CD4-positive, alpha-beta T cell (primary cell): ENCODE measurements at regions not wholly inside any gene's neighbourhood (a gene's known extent, or its start where the extent isn't known, plus 50 kb on each side); places are given as distances from the start of the nearest gene placed in this dataset.

Source experiments
- ATAC-seq: fragments of 200-7000 bp; cut with Tn5 transposase; one replicate; pipeline ENCODE4 v1.10.0; 2022; ENCODE audit warnings: mild to moderate bottlenecking; ENCODE audit not compliant: poor library complexity
- CTCF ChIA-PET: fragments of 350-600 bp; sonication (Branson Sonifier 250); formaldehyde crosslinking; loops from one replicate; lab custom pipeline; 2021; ENCODE audit warnings: antibody characterized with exemption, inconsistent platforms; lab: Charles Lee
- POLR2A ChIA-PET: fragments of 350-600 bp; sonication (Branson Sonifier 250); formaldehyde crosslinking; loops from one replicate; lab custom pipeline; 2021; ENCODE audit warnings: antibody characterized with exemption, inconsistent platforms; lab: Charles Lee
- DNase-seq, 14 experiments: peaks; one replicate each; pipeline ENCODE4 v3.0.0-alpha.2; 2013 to 2020; ENCODE audit warnings: mixed read lengths in 2 of 14
- H3K27ac ChIP-seq, 2 donors: one replicate each; pipeline versions ENCODE4 v1.5.1 to v1.7.0; 2013; ENCODE audit warnings: low read length in 2 of 2, low read depth in 1 of 2, mild to moderate bottlenecking in 1 of 2
- H3K27me3 ChIP-seq, 2 experiments: 1 replicate in 1 of 2; 2 replicates in 1 of 2; pipeline versions ENCODE4 v1.6.1 to v1.7.0; 2013; ENCODE audit warnings: low read length in 2 of 2, control low read depth in 1 of 2, mild to moderate bottlenecking in 1 of 2, moderate library complexity in 1 of 2; ENCODE audit not compliant: insufficient read depth in 2 of 2, control insufficient read depth in 1 of 2
- H3K36me3 ChIP-seq: one replicate; pipeline ENCODE4 v1.6.1; 2013; ENCODE audit warnings: low read length, control low read depth; ENCODE audit not compliant: insufficient read depth
- H3K4me1 ChIP-seq: one replicate; pipeline ENCODE4 v1.6.1; 2013; ENCODE audit warnings: low read length, control low read depth; ENCODE audit not compliant: insufficient read depth
- H3K4me3 ChIP-seq: one replicate; pipeline ENCODE4 v1.5.1; 2013; ENCODE audit warnings: mild to moderate bottlenecking, low read length, moderate library complexity
- H3K9me3 ChIP-seq, 2 experiments: 1 replicate in 1 of 2; 2 replicates in 1 of 2; pipeline versions ENCODE4 v1.6.1 to v1.7.0; 2013; ENCODE audit warnings: low read length in 2 of 2, mild to moderate bottlenecking in 2 of 2, control low read depth in 1 of 2, moderate library complexity in 1 of 2; ENCODE audit not compliant: control insufficient read depth in 1 of 2, insufficient read depth in 1 of 2
- H3K27ac Mint-ChIP-seq: one replicate; pipeline ENCODE4 v1.8.0; 2020; ENCODE audit warnings: mixed read lengths
- H3K27me3 Mint-ChIP-seq: one replicate; pipeline ENCODE4 v1.8.0; 2021; ENCODE audit warnings: mixed read lengths
- H3K36me3 Mint-ChIP-seq: one replicate; pipeline ENCODE4 v1.8.0; 2021; ENCODE audit warnings: low read depth, mixed read lengths
- H3K4me1 Mint-ChIP-seq: one replicate; pipeline ENCODE4 v1.8.0; 2021; ENCODE audit warnings: low read depth, mixed read lengths
- H3K4me3 Mint-ChIP-seq: one replicate; pipeline ENCODE4 v1.8.0; 2020; ENCODE audit warnings: mild to moderate bottlenecking, mixed read lengths
- H3K9me3 Mint-ChIP-seq: one replicate; pipeline ENCODE4 v1.8.0; 2020; ENCODE audit warnings: mixed read lengths
- CTCF ChIP-seq: fragments of 200-600 bp; IDR thresholded peaks from one replicate; pipeline ENCODE4 v1.8.0; 2022; ENCODE audit warnings: antibody characterized with exemption, mild to moderate bottlenecking
- intact Hi-C, 2 experiments: fragments of 100-400 bp; cut with DNase I in 1 of 2; cut with micrococcal nuclease in 1 of 2; formaldehyde crosslinking; loops; one replicate each; pipeline versions ENCODE4 v1.15.1 to v1.9.0; 2023 to 2025; cut with DNase I, micrococcal nuclease

GRCh38 chr13:81659984-81660383, 1319.1 kb upstream of the SPRY2 start:
- Mint-ChIP-seq H3K4me3 (no peak overlapping the region), H3K9me3 (peaks cover 14% of the 10 kb centered on the region), H3K27ac (no peak overlapping the region), H3K4me1 (no peaks in the 10 kb centered on the region), H3K36me3 (no peaks in the 10 kb centered on the region), H3K27me3 (no peaks in the 10 kb centered on the region)
- H3K27ac ChIP-seq, result no peak overlapping the region
- ATAC-seq (no peak), DNase-seq (no peak)
- H3K36me3 ChIP-seq, result no peaks in the 10 kb centered on the region
- no peak for TF ChIP-seq CTCF
- ChIA-PET POLR2A (no interaction called here), CTCF (no interaction called here)
- no peaks in the 10 kb centered on the region for H3K27me3 ChIP-seq
- H3K4me1 ChIP-seq, result no peaks in the 10 kb centered on the region
- H3K4me3 ChIP-seq, result no peak overlapping the region
- intact Hi-C loops, result no loop called here
- peaks cover 0 to 8% of the 10 kb centered on the region in 2 experiments for H3K9me3 ChIP-seq

- H3K27ac Mint-ChIP-seq, result no peak overlapping the region
- Histone ChIP-seq H3K36me3 (no peaks in the 10 kb centered on the region), H3K27me3 (no peaks in the 10 kb centered on the region), H3K4me1 (no peaks in the 10 kb centered on the region), H3K4me3 (no peak overlapping the region), H3K9me3 (peaks cover 0 to 8% of the 10 kb centered on the region in 2 experiments), H3K27ac (no peak overlapping the region)
- ChIA-PET CTCF (no interaction called here), POLR2A (no interaction called here)
- intact Hi-C loops, result no loop called here
- no peak for TF ChIP-seq CTCF
- H3K36me3 Mint-ChIP-seq, result no peaks in the 10 kb centered on the region
- ATAC-seq (no peak), DNase-seq (no peak)
- peaks cover 14% of the 10 kb centered on the region for H3K9me3 Mint-ChIP-seq
- H3K4me1 Mint-ChIP-seq, result no peaks in the 10 kb centered on the region
- H3K4me3 Mint-ChIP-seq, result no peak overlapping the region
- H3K27me3 Mint-ChIP-seq, result no peaks in the 10 kb centered on the region
Observed at GRCh38 chr13:81658598-81659370, 1317.9 kb upstream of the SPRY2 start.

GRCh38 chr13:81639984-81640582, 1299.2 kb upstream of the SPRY2 start:
- DNase-seq (no peak), ATAC-seq (no peak)
- no peaks in the 10 kb centered on the region for H3K27me3 Mint-ChIP-seq
- Histone ChIP-seq H3K9me3 (peaks cover 0 to 6% of the 10 kb centered on the region in 2 experiments), H3K27me3 (no peaks in the 10 kb centered on the region), H3K4me1 (no peaks in the 10 kb centered on the region), H3K27ac (no peak overlapping the region), H3K4me3 (no peak overlapping the region), H3K36me3 (no peaks in the 10 kb centered on the region)
- no peaks in the 10 kb centered on the region for H3K36me3 Mint-ChIP-seq
- H3K9me3 Mint-ChIP-seq, result peaks cover 2% of the 10 kb centered on the region
- H3K4me1 Mint-ChIP-seq, result no peaks in the 10 kb centered on the region
- ChIA-PET CTCF (no interaction called here), POLR2A (no interaction called here)
- intact Hi-C loops, result no loop called here
- no peak for TF ChIP-seq CTCF
- H3K27ac Mint-ChIP-seq, result no peak overlapping the region
- H3K4me3 Mint-ChIP-seq, result no peak overlapping the region
